ENCODE measurements at regions not wholly inside any gene's neighbourhood (a gene's known extent, or its start where the extent isn't known, plus 50 kb on each side); places are given as distances from the start of the nearest gene placed in this dataset.

DNA sequence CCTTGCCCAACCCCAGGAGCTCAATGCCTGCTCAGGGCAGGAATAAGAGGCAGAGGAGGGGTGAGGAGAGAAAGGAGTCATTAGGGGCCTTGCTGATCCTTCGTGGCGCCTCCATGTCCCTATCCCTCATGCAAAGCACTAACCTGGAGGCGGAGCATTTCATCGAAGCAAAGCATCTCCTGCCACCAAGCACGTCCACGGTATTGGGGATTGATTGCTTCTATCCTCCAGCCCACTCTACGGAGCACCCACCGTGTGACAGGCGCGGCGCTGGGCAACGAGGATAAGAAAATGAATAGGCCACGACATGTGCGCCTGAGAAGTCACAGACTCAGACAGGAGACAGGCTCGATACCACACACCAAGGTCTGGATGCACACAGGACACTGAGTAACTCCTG, 67.0 kb downstream of the IGLL1 start:
- Histone ChIP-seq H3K27me3 (ENCODE audit: insufficient read depth, low read length) (no peaks in the 10 kb centered on the region), H3K9me3 (ENCODE audit: low read length) (no peaks in the 10 kb centered on the region), H3K4me3 (ENCODE audit: low read depth, low read length, poor library complexity, severe bottlenecking) (no peak overlapping the region), H3K4me1 (ENCODE audit: insufficient read depth, low read length, severe bottlenecking) (peaks cover 59% of the 10 kb centered on the region), H3K36me3 (ENCODE audit: insufficient read depth, low read length) (no peaks in the 10 kb centered on the region), H4K20me1 (ENCODE audit: insufficient read depth, low read length) (no peaks in the 10 kb centered on the region), H3K9me2 (ENCODE audit: low read depth, low read length) (no peaks in the 10 kb centered on the region), H3K79me2 (ENCODE audit: insufficient read depth, low read length) (no peaks in the 10 kb centered on the region), H2AFZ (ENCODE audit: low read length) (no peak overlapping the region), H3F3A (ENCODE audit: insufficient read depth, low read length) (no peaks in the 10 kb centered on the region), H3K9ac (ENCODE audit: low read length) (peak overlapping the region; percentile 23; the same call in 1 of the 2 replicates), H3K4me2 (ENCODE audit: low read length) (no peak overlapping the region), H3K27ac (ENCODE audit: low read depth, low read length, poor library complexity, severe bottlenecking) (peak overlapping the region; percentile 91)
- TF ChIP-seq, protein P1, sequence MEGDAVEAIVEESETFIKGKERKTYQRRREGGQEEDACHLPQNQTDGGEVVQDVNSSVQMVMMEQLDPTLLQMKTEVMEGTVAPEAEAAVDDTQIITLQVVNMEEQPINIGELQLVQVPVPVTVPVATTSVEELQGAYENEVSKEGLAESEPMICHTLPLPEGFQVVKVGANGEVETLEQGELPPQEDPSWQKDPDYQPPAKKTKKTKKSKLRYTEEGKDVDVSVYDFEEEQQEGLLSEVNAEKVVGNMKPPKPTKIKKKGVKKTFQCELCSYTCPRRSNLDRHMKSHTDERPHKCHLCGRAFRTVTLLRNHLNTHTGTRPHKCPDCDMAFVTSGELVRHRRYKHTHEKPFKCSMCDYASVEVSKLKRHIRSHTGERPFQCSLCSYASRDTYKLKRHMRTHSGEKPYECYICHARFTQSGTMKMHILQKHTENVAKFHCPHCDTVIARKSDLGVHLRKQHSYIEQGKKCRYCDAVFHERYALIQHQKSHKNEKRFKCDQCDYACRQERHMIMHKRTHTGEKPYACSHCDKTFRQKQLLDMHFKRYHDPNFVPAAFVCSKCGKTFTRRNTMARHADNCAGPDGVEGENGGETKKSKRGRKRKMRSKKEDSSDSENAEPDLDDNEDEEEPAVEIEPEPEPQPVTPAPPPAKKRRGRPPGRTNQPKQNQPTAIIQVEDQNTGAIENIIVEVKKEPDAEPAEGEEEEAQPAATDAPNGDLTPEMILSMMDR (IDR thresholded peaks at IDR 0.05; ENCODE audit: low read length) = no peak
- no peak for TF ChIP-seq EZH2 (IDR thresholded peaks at IDR 0.05; ENCODE audit: borderline replicate concordance, low read length)

DNA sequence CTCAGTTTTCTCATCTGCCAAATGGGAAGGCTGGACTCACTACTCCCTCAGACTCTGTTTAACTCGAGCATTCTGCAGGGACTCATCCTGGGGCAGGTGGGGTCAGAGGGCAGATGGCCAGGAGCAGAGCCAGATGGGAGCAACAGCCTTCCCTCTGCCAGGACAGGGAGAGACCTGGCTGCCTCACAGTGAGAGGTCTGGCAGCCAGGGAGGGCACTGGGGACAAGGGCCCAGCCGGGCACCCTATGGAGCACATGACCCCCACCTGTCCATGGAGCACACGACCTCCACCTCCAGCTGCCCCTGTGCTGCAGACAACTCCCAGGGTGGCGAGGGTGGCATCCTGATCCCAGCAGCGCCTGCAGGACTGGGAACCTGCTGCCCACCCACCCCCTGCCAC, 67.4 kb downstream of the IGLL1 start:
- H3K27ac ChIP-seq (ENCODE audit: low read depth, low read length, poor library complexity, severe bottlenecking) = peak overlapping the region; percentile 91
- H3K4me2 ChIP-seq (ENCODE audit: low read length) = no peak overlapping the region
- H3F3A ChIP-seq (ENCODE audit: insufficient read depth, low read length) = no peaks in the 10 kb centered on the region
- no peaks in the 10 kb centered on the region for H3K36me3 ChIP-seq (ENCODE audit: insufficient read depth, low read length)
- H4K20me1 ChIP-seq (ENCODE audit: insufficient read depth, low read length) = no peaks in the 10 kb centered on the region
- no peaks in the 10 kb centered on the region for H3K9me3 ChIP-seq (ENCODE audit: low read length)
- H3K27me3 ChIP-seq (ENCODE audit: insufficient read depth, low read length) = no peaks in the 10 kb centered on the region
- no peaks in the 10 kb centered on the region for H3K9me2 ChIP-seq (ENCODE audit: low read depth, low read length)
- no peak overlapping the region for H3K4me3 ChIP-seq (ENCODE audit: low read depth, low read length, poor library complexity, severe bottlenecking)
- TF ChIP-seq, protein P1 (IDR thresholded peaks at IDR 0.05; ENCODE audit: low read length) = no peak
- TF ChIP-seq EZH2 (IDR thresholded peaks at IDR 0.05; ENCODE audit: borderline replicate concordance, low read length) = no peak
- no peaks in the 10 kb centered on the region for H3K79me2 ChIP-seq (ENCODE audit: insufficient read depth, low read length)
- H2AFZ ChIP-seq (ENCODE audit: low read length) = no peak overlapping the region
- H3K4me1 ChIP-seq (ENCODE audit: insufficient read depth, low read length, severe bottlenecking) = peaks cover 55% of the 10 kb centered on the region
- peak overlapping the region; percentile 29; the same call in 1 of the 2 replicates for H3K9ac ChIP-seq (ENCODE audit: low read length)

DNA sequence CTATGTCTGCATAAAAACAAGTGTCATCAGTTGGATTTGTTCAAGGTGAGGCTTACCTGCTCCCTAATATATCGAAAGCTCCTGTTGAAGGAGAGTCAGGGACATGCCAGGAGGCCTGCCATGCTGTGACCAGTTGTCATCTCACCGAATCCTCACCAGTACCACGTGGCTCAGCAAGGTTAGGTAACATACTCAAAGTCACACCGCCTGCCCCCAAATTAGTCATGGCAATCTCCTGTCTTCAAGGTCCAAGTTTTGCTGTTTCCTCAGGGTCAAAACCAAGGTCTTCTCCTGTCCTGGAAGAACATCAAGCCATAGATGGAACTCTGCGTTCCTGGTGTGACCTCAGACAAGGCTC, 67.8 kb downstream of the IGLL1 start:
- Histone ChIP-seq H3K9ac (ENCODE audit: low read length) (peak overlapping the region; percentile 29; the same call in 1 of the 2 replicates), H3K9me3 (ENCODE audit: low read length) (no peaks in the 10 kb centered on the region), H3K79me2 (ENCODE audit: insufficient read depth, low read length) (no peaks in the 10 kb centered on the region), H3K4me2 (ENCODE audit: low read length) (no peak overlapping the region), H3K27ac (ENCODE audit: low read depth, low read length, poor library complexity, severe bottlenecking) (peak overlapping the region; percentile 91), H3K9me2 (ENCODE audit: low read depth, low read length) (no peaks in the 10 kb centered on the region), H4K20me1 (ENCODE audit: insufficient read depth, low read length) (no peaks in the 10 kb centered on the region), H2AFZ (ENCODE audit: low read length) (no peak overlapping the region), H3F3A (ENCODE audit: insufficient read depth, low read length) (no peaks in the 10 kb centered on the region), H3K4me1 (ENCODE audit: insufficient read depth, low read length, severe bottlenecking) (peaks cover 53% of the 10 kb centered on the region), H3K36me3 (ENCODE audit: insufficient read depth, low read length) (no peaks in the 10 kb centered on the region), H3K4me3 (ENCODE audit: low read depth, low read length, poor library complexity, severe bottlenecking) (no peak overlapping the region), H3K27me3 (ENCODE audit: insufficient read depth, low read length) (no peaks in the 10 kb centered on the region)
- TF ChIP-seq, protein P1 (IDR thresholded peaks at IDR 0.05; ENCODE audit: low read length) = no peak
- TF ChIP-seq EZH2 (IDR thresholded peaks at IDR 0.05; ENCODE audit: borderline replicate concordance, low read length) = no peak

Measured in OCI-LY1 (cell line).